ENCODE measurements at regions not wholly inside any gene's neighbourhood (a gene's known extent, or its start where the extent isn't known, plus 50 kb on each side); places are given as distances from the start of the nearest gene placed in this dataset.

- TF ChIP-seq PBX3 (IDR thresholded peaks at IDR 0.05) (no peak), CHD2 (IDR thresholded peaks at IDR 0.05; ENCODE audit: low read length, partially characterized antibody) (no peak), FOSL2 (IDR thresholded peaks at IDR 0.05; ENCODE audit: borderline replicate concordance, low read depth) (no peak), RFX5 (IDR thresholded peaks at IDR 0.05; ENCODE audit: low read length) (no peak), FOXM1 (IDR thresholded peaks at IDR 0.05; ENCODE audit: low read depth) (no peak), YY1 (IDR thresholded peaks at IDR 0.05; ENCODE audit: low read depth) (no peak), TEAD4 (IDR thresholded peaks at IDR 0.05; ENCODE audit: borderline replicate concordance, insufficient read depth) (no peak), ELF1 (IDR thresholded peaks at IDR 0.05) (no peak), EP300 (IDR thresholded peaks at IDR 0.05; ENCODE audit: borderline replicate concordance in 1 of 2, low read depth in 1 of 2, low read length in 1 of 2) (no peak)
These were observed 65.5 kb downstream of the MSTN start (continued) for GRCh38 chr2:189997016-189997415.

DNA sequence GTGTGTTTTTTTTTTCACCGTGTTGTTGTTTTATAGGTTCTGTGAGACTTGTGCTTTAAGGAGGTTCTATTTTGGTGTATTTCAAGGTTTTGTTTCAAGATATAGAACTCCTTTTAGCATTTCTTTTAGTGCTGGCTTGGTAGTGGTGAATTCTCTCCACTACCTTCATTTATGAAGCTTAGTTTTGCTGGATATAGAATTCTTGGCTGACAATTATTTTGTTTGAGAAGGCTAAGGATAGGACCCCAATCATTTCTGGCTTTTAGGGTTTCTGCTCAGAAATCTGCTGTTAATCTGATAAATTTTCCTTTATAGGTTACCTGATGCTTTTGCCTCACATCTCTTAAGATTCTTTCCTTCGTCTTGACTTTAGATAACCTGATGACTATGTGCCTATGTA lies 66.8 kb downstream of the MSTN start:
- Histone ChIP-seq H3K4me1 (ENCODE audit: control insufficient read depth in 1 of 2, insufficient read depth in 2 of 2, low read depth in 1 of 2, low read length in 1 of 2) (no peaks in the 10 kb centered on the region), H3F3A (replicated peaks; ENCODE audit: insufficient read depth) (no peaks in the 10 kb centered on the region), H3K4me3 (ENCODE audit: low read depth in 2 of 2, low read length in 1 of 2) (no peak overlapping the region), H3K79me2 (ENCODE audit: insufficient read depth) (no peaks in the 10 kb centered on the region), H2AFZ (ENCODE audit: low read depth) (no peak overlapping the region), H3K9me2 (no peaks in the 10 kb centered on the region), H3K27me3 (ENCODE audit: insufficient read depth) (no peaks in the 10 kb centered on the region), H3K9ac (no peak overlapping the region), H3K4me2 (no peak overlapping the region), H3K36me3 (replicated peaks in 1 of 2; ENCODE audit: control insufficient read depth in 1 of 2, insufficient read depth in 2 of 2, low read length in 1 of 2) (no peaks in the 10 kb centered on the region), H3K27ac (ENCODE audit: low read depth in 2 of 2, low read length in 1 of 2) (no peak overlapping the region), H3K9me3 (no peaks in the 10 kb centered on the region), H4K20me1 (ENCODE audit: insufficient read depth) (no peaks in the 10 kb centered on the region)
- POLR2A ChIA-PET: no interaction called here
- CTCF ChIA-PET: no interaction called here
- WGBS (ENCODE audit: low lambda C conversion rate): 20% methylated on average over 2 of the region's 2 CpGs
- DNase-seq: no peak
- TF ChIP-seq IRF3 (IDR thresholded peaks at IDR 0.05; ENCODE audit: low read depth, low read length): no peak
- no peak for TF ChIP-seq RXRA (IDR thresholded peaks at IDR 0.05; ENCODE audit: borderline replicate concordance, low read depth)
- no peak for TF ChIP-seq EP300 (IDR thresholded peaks at IDR 0.05; ENCODE audit: borderline replicate concordance in 1 of 2, low read depth in 1 of 2, low read length in 1 of 2)
- no peak for TF ChIP-seq RAD21 (IDR thresholded peaks at IDR 0.05; ENCODE audit: low read length)
- TF ChIP-seq CTCF (IDR thresholded peaks at IDR 0.05): no peak
- no peak for TF ChIP-seq PBX3 (IDR thresholded peaks at IDR 0.05)
- TF ChIP-seq RFX5 (IDR thresholded peaks at IDR 0.05; ENCODE audit: low read length): no peak
